ENCODE measurements at regions not wholly inside any gene's neighbourhood (a gene's known extent, or its start where the extent isn't known, plus 50 kb on each side); places are given as distances from the start of the nearest gene placed in this dataset.
"Not testable (repeated sequence)": the region's sequence is repeated elsewhere in the genome, so short reads cannot be mapped to it uniquely, and the experiment has no call there.

DNA sequence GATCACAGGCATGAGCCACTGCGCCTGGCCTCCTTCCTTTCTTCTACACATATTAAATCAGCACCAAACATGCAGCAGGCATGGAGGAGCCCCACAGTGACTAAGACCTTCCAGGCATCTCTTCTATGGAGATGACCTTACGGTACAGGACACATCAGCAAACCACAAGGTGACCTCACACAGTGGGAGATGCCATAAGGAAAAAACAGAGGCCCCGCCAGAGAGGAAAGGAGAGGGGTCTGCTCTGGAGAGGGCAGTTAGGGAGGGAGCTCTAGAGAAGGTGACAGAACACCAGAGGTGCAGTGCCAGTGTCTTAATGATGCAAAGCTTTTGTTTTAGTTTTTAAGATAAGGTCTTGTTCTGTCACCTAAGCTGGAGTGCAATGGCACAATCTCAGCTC lies 81.1 kb upstream of the ESRRB start:
- TF ChIP-seq, protein P1, sequence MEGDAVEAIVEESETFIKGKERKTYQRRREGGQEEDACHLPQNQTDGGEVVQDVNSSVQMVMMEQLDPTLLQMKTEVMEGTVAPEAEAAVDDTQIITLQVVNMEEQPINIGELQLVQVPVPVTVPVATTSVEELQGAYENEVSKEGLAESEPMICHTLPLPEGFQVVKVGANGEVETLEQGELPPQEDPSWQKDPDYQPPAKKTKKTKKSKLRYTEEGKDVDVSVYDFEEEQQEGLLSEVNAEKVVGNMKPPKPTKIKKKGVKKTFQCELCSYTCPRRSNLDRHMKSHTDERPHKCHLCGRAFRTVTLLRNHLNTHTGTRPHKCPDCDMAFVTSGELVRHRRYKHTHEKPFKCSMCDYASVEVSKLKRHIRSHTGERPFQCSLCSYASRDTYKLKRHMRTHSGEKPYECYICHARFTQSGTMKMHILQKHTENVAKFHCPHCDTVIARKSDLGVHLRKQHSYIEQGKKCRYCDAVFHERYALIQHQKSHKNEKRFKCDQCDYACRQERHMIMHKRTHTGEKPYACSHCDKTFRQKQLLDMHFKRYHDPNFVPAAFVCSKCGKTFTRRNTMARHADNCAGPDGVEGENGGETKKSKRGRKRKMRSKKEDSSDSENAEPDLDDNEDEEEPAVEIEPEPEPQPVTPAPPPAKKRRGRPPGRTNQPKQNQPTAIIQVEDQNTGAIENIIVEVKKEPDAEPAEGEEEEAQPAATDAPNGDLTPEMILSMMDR (IDR thresholded peaks at IDR 0.05; ENCODE audit: insufficient read depth, low read length, poor library complexity, severe bottlenecking): no peak
- H3K36me3 ChIP-seq (ENCODE audit: control insufficient read depth, insufficient read depth, low read length): no peaks in the 10 kb centered on the region
- peaks cover 7% of the 10 kb centered on the region for H3K27me3 ChIP-seq (ENCODE audit: control insufficient read depth, insufficient read depth, low read length)
- DNase-seq (ENCODE audit: low read depth): no peak
- H3K4me3 ChIP-seq (ENCODE audit: low read depth, low read length): no peak overlapping the region

DNA sequence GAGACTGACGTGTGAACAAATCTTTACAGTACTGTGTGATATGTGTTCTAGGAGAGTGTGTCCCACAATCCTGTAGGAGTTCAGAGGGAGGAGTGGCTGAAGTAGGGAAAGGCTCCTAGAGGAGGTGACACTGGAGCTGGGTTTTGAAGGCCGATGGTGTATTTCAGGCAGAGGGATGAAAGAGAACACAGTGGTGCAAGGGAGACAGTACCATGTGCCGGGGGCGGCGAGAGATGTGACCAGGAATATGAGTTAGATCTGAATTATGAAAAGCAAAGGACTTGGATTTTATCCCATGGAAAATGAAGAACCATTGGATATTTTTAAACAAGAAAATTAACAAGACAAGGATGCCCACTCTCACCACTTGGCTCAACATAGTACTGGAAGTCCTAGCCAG lies 77.0 kb upstream of the ESRRB start:
- TF ChIP-seq, protein P1 (IDR thresholded peaks at IDR 0.05; ENCODE audit: insufficient read depth, low read length, poor library complexity, severe bottlenecking): no peak
- DNase-seq (ENCODE audit: low read depth): no peak
- no peak overlapping the region for H3K4me3 ChIP-seq (ENCODE audit: low read depth, low read length)
- H3K27me3 ChIP-seq (ENCODE audit: control insufficient read depth, insufficient read depth, low read length): peaks cover 5% of the 10 kb centered on the region
- H3K36me3 ChIP-seq (ENCODE audit: control insufficient read depth, insufficient read depth, low read length): no peaks in the 10 kb centered on the region

DNA sequence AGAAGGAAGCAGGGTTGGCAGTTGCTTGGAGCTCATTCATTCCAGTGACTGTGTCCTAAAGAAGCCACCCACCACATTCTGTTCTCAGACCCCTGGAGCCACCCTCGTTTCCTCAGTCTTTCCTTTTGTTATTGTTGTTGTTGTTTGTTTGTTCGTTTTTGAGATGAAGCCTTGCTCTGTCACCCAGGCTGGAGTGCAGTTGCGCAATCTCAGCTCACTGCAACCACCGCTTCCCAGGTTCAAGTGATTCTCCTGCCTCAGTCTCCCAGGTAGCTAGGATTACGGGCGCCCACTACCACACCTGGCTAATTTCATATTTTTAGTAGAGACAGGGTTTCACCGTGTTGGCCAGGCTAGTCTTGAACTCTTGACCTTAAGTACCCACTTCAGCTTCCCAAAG lies 72.7 kb upstream of the ESRRB start:
- H3K36me3 ChIP-seq (ENCODE audit: control insufficient read depth, insufficient read depth, low read length); H3K27me3 ChIP-seq (ENCODE audit: control insufficient read depth, insufficient read depth, low read length); H3K4me3 ChIP-seq (ENCODE audit: low read depth, low read length); DNase-seq (ENCODE audit: low read depth): not testable (repeated sequence)

DNA sequence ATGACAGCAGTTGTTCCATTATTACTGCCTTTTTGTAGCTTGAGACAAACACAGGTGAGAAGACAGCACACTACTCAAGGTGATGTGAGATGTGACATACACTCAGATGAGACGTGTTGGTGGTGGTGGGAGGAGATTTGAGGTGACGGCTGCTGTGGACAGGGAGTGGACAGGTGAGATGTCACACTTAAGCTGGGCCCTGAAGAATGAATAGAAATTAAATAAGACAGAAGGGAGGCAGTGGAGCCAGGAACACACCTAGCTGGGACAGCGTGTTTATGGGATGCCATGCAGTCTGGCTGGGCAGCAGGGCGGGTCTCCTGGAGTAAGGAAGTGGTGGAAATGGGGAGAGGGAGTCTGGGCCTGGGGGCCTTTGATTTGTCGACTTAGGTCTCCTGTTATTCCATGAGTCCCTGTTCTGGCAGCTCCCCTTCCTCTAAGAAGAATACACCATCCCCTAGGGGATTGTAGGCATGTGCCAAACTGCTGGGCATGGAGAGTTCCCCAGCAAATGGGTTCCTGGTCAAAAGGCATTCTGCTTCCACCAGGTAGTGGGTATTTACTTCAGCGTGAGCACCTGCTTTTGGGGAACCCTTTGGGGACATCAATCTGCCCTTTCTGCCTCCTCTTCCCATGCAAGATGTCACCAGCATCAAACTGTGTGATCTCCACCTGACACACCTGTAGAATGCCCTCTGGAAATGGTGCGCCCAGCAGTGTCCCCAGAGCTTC lies 71.2 kb upstream of the ESRRB start:
- TF ChIP-seq, protein P1 (IDR thresholded peaks at IDR 0.05; ENCODE audit: insufficient read depth, low read length, poor library complexity, severe bottlenecking): no peak
- DNase-seq (ENCODE audit: low read depth): no peak

DNA sequence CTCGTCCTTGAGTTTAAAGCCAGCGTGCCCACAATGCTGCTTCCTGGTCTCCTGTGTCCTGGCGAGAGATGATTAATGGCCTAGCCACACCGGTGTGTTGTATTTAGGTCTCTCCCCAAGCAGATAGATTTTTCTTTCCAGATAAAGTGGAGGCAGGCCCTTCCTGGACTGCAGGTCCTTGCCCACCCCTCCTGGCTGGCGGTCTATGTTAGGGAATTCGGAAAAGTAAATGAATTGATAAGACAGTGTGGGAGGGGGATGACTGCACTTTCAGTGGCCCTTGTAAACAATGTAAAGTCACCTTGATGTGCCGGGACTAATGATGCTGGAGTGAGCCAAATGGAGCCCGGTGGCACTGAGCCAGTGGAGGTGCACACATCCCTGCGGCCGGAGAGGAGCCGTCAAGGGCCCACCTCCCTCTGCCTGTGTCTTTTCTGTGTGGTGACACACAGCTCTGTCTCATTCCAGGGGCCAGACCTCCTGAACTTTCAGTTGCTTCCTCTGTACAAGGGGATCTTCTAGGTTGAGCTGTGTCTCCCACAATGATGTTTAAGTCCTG lies 70.6 kb upstream of the ESRRB start:
- DNase-seq (ENCODE audit: low read depth): no peak
- TF ChIP-seq, protein P1 (IDR thresholded peaks at IDR 0.05; ENCODE audit: insufficient read depth, low read length, poor library complexity, severe bottlenecking): no peak
- peaks cover 2% of the 10 kb centered on the region for H3K27me3 ChIP-seq (ENCODE audit: control insufficient read depth, insufficient read depth, low read length)
- H3K36me3 ChIP-seq (ENCODE audit: control insufficient read depth, insufficient read depth, low read length): no peaks in the 10 kb centered on the region
- no peak overlapping the region for H3K4me3 ChIP-seq (ENCODE audit: low read depth, low read length)

More for the DNA sequence above, 71.2 kb upstream of the ESRRB start:
- no peak overlapping the region for H3K4me3 ChIP-seq (ENCODE audit: low read depth, low read length)
- H3K36me3 ChIP-seq (ENCODE audit: control insufficient read depth, insufficient read depth, low read length): no peaks in the 10 kb centered on the region
- no peaks in the 10 kb centered on the region for H3K27me3 ChIP-seq (ENCODE audit: control insufficient read depth, insufficient read depth, low read length)

DNA sequence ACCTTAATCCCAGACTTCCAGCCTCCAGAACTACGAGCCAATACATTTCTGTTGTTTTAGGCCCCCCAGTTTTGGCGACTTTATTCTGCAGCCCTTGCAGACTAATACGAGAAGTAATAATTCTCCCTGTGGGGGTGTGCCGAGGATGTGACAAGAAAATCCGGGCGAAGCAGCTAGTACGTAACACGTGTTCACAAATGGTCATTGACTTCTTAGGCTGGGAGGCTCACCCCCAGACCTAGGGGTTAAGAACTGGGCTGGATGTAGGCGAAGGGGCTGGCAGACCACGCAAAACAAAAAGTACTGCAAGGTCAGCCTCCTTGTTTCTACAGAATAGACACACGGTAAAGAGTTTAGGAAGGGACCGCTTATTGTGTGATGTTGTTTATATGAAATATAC lies 69.8 kb upstream of the ESRRB start:
- DNase-seq (ENCODE audit: low read depth): no peak
- Histone ChIP-seq H3K36me3 (ENCODE audit: control insufficient read depth, insufficient read depth, low read length) (no peaks in the 10 kb centered on the region), H3K4me3 (ENCODE audit: low read depth, low read length) (no peak overlapping the region), H3K27me3 (ENCODE audit: control insufficient read depth, insufficient read depth, low read length) (peaks cover 3% of the 10 kb centered on the region)
- TF ChIP-seq, protein P1 (IDR thresholded peaks at IDR 0.05; ENCODE audit: insufficient read depth, low read length, poor library complexity, severe bottlenecking): no peak

Data from kidney epithelial cell (primary cell).